IMR-90 (cell line): ENCODE measurements at regions not wholly inside any gene's neighbourhood (a gene's known extent, or its start where the extent isn't known, plus 50 kb on each side); places are given as distances from the start of the nearest gene placed in this dataset.

ENCODE experiments used
- ATAC-seq: fragments of 200-7000 bp; cut with Tn5 transposase; 2 replicates; pipeline ENCODE4 v1.9.1; 2020; ENCODE audit warnings: low read depth, mild to moderate bottlenecking, moderate library complexity
- BruUV-seq: library from RNA; stranded (reverse); fragments of 400-500 nt; replicated peaks from 2 replicates; lab custom pipeline; 2021; lab: Mats Ljungman, UMichigan
- CTCF ChIA-PET: fragments of 300-600 bp; formaldehyde crosslinking; extraction: SDS; loops from one replicate; lab custom pipeline; 2021; ENCODE audit warnings: antibody characterized with exemption; lab: Yijun Ruan, JAX
- POLR2A ChIA-PET: fragments of 300-600 bp; sonication (Branson Sonifier 250); formaldehyde crosslinking; loops from one replicate; lab custom pipeline; 2022; ENCODE audit warnings: antibody characterized with exemption; ENCODE audit not compliant: unreplicated experiment; lab: Charles Lee
- DNase-seq: peaks from one replicate; pipeline ENCODE4 v3.0.0; 2013
- H2AFZ ChIP-seq: replicated peaks from 2 replicates; pipeline ENCODE3; 2013; ENCODE audit warnings: low read length, mild to moderate bottlenecking; ENCODE audit not compliant: poor library complexity
- H2AK5ac ChIP-seq: 2 replicates; pipeline ENCODE4 v1.6.1; 2013; ENCODE audit warnings: low read depth, low read length, inconsistent platforms
- H2AK9ac ChIP-seq: replicated peaks from 2 replicates; pipeline ENCODE3; 2013; ENCODE audit warnings: mild to moderate bottlenecking, low read depth, low read length, moderate library complexity; ENCODE audit not compliant: poor library complexity
- H2BK120ac ChIP-seq: 2 replicates; pipeline ENCODE4 v1.6.1; 2013; ENCODE audit warnings: low read depth, low read length, inconsistent platforms
- H2BK15ac ChIP-seq: 3 replicates; pipeline ENCODE4 v1.6.1; 2013; ENCODE audit warnings: low read depth, low read length, inconsistent platforms
- H2BK20ac ChIP-seq: 2 replicates; pipeline ENCODE4 v1.6.1; 2013; ENCODE audit warnings: low read depth, mild to moderate bottlenecking, inconsistent platforms, low read length, moderate library complexity
- H2BK5ac ChIP-seq: 2 replicates; pipeline ENCODE4 v1.6.1; 2013; ENCODE audit warnings: mild to moderate bottlenecking, low read depth, low read length, inconsistent platforms; ENCODE audit not compliant: poor library complexity, severe bottlenecking
- H3K14ac ChIP-seq: replicated peaks from 2 replicates; pipeline ENCODE4 v1.6.1; 2013; ENCODE audit warnings: low read depth, low read length, inconsistent platforms
- H3K18ac ChIP-seq: 2 replicates; pipeline ENCODE4 v1.6.1; 2013; ENCODE audit warnings: low read depth, low read length, control low read depth
- H3K23ac ChIP-seq: 2 replicates; pipeline ENCODE4 v1.6.1; 2013; ENCODE audit warnings: low read depth, low read length, inconsistent platforms
- H3K27ac ChIP-seq: 2 replicates; pipeline ENCODE4 v1.5.1; 2013; ENCODE audit warnings: mild to moderate bottlenecking, control low read depth, low read length; ENCODE audit not compliant: insufficient read depth
- H3K27me3 ChIP-seq: 2 replicates; pipeline ENCODE4 v1.6.1; 2013; ENCODE audit warnings: low read length; ENCODE audit not compliant: control insufficient read depth, insufficient read depth
- H3K36me3 ChIP-seq: 2 replicates; pipeline ENCODE4 v1.6.1; 2013; ENCODE audit warnings: low read length, mixed read lengths; ENCODE audit not compliant: control insufficient read depth, insufficient read depth
- H3K4ac ChIP-seq: 2 replicates; pipeline ENCODE4 v1.6.1; 2013; ENCODE audit warnings: low read depth, low read length, inconsistent platforms
- H3K4me1 ChIP-seq: 2 replicates; pipeline ENCODE4 v1.6.1; 2013; ENCODE audit warnings: low read length, mixed read lengths; ENCODE audit not compliant: control insufficient read depth, insufficient read depth
- H3K4me2 ChIP-seq: 2 replicates; pipeline ENCODE4 v1.6.1; 2013; ENCODE audit warnings: low read depth, mild to moderate bottlenecking, control low read depth, low read length, moderate library complexity
- H3K4me3 ChIP-seq: 2 replicates; pipeline ENCODE4 v1.5.1; 2013; ENCODE audit warnings: low read depth, mild to moderate bottlenecking, control low read depth, low read length, moderate library complexity; ENCODE audit not compliant: insufficient read depth
- H3K56ac ChIP-seq: 2 replicates; pipeline ENCODE4 v1.6.1; 2013; ENCODE audit warnings: low read length, inconsistent platforms; ENCODE audit not compliant: insufficient read depth; ENCODE audit errors: extremely low read depth
- H3K79me1 ChIP-seq, 2 experiments: 2 replicates each; pipeline ENCODE4 v1.6.1; 2013; ENCODE audit warnings: low read length in 2 of 2, inconsistent platforms in 1 of 2, low read depth in 1 of 2
- H3K9ac ChIP-seq: 2 replicates; pipeline ENCODE4 v1.6.1; 2013; ENCODE audit warnings: low read depth, low read length, control low read depth
- H3K9me1 ChIP-seq: 2 replicates; pipeline ENCODE4 v1.6.1; 2013; ENCODE audit warnings: low read length, inconsistent platforms; ENCODE audit not compliant: insufficient read depth
- H3K9me3 ChIP-seq: 2 replicates; pipeline ENCODE4 v1.6.1; 2013; ENCODE audit warnings: low read length; ENCODE audit not compliant: control insufficient read depth, insufficient read depth
- H4K20me1 ChIP-seq: 2 replicates; pipeline ENCODE4 v1.6.1; 2013; ENCODE audit warnings: low read length, inconsistent platforms; ENCODE audit not compliant: insufficient read depth
- H4K5ac ChIP-seq: 2 replicates; pipeline ENCODE4 v1.6.1; 2013; ENCODE audit warnings: mild to moderate bottlenecking, low read depth, low read length, control low read depth
- H4K8ac ChIP-seq, 2 experiments: 2 replicates each; pipeline ENCODE4 v1.6.1; 2013; ENCODE audit warnings: low read depth in 2 of 2, low read length in 2 of 2, control low read depth in 1 of 2, inconsistent platforms in 1 of 2
- H4K91ac ChIP-seq: 2 replicates; pipeline ENCODE4 v1.6.1; 2013; ENCODE audit warnings: low read depth, low read length, inconsistent platforms; ENCODE audit not compliant: insufficient read depth
- BHLHE40 ChIP-seq: fragments of 150-350 bp; IDR thresholded peaks from 2 replicates; pipeline ENCODE4 v1.6.1; 2016; ENCODE audit warnings: mild to moderate bottlenecking, low read depth, low read length
- CEBPB ChIP-seq: IDR thresholded peaks from 2 replicates; pipeline ENCODE4 v1.6.1; 2012; ENCODE audit warnings: low read depth, low read length, improper control_type of control experiment
- CHD1 ChIP-seq: IDR thresholded peaks from 2 replicates; pipeline ENCODE4 v1.6.1; 2012; ENCODE audit warnings: low read depth, low read length, improper control_type of control experiment
- FOS ChIP-seq: fragments of 150-350 bp; IDR thresholded peaks from 2 replicates; pipeline ENCODE4 v1.6.1; 2016; ENCODE audit warnings: low read depth, low read length
- MAFK ChIP-seq: IDR thresholded peaks from 2 replicates; pipeline ENCODE4 v1.6.1; 2012; ENCODE audit warnings: low read depth, low read length, improper control_type of control experiment
- MAZ ChIP-seq: IDR thresholded peaks from 2 replicates; pipeline ENCODE4 v1.6.1; 2012; ENCODE audit warnings: low read depth, mild to moderate bottlenecking, low read length, improper control_type of control experiment, moderate library complexity, borderline replicate concordance
- MXI1 ChIP-seq: IDR thresholded peaks from 2 replicates; pipeline ENCODE4 v1.6.1; 2012; ENCODE audit warnings: low read depth, mild to moderate bottlenecking, low read length, moderate library complexity, borderline replicate concordance
- NFE2L2 ChIP-seq: fragments of 150-350 bp; IDR thresholded peaks from 2 replicates; pipeline ENCODE4 v1.6.1; 2016; ENCODE audit warnings: low read depth, mild to moderate bottlenecking, low read length
- POLR2A ChIP-seq: IDR thresholded peaks from 2 replicates; pipeline ENCODE4 v1.6.1; 2012; ENCODE audit warnings: mild to moderate bottlenecking, low read depth, low read length
- RAD21 ChIP-seq: IDR thresholded peaks from 2 replicates; pipeline ENCODE4 v1.6.1; 2012; ENCODE audit warnings: low read length, improper control_type of control experiment
- RCOR1 ChIP-seq: IDR thresholded peaks from 2 replicates; pipeline ENCODE4 v1.6.1; 2012; ENCODE audit warnings: mild to moderate bottlenecking, low read length, improper control_type of control experiment; ENCODE audit not compliant: insufficient replicate concordance
- RFX5 ChIP-seq: IDR thresholded peaks from 2 replicates; pipeline ENCODE4 v1.8.0; 2012; ENCODE audit warnings: low read depth, mild to moderate bottlenecking, low read length, moderate library complexity
- SMC3 ChIP-seq: fragments of 150-350 bp; IDR thresholded peaks from 2 replicates; pipeline ENCODE4 v1.6.1; 2016; ENCODE audit warnings: low read depth, mild to moderate bottlenecking, antibody characterized with exemption, low read length, moderate library complexity
- WGBS, 2 experiments: methylation state at CpG; one replicate each; pipeline versions ENCODE4 v1.1.5 to v1.1.7; 2013; ENCODE audit warnings: missing lambda C conversion rate in 2 of 2; ENCODE audit not compliant: insufficient read length in 1 of 2; ENCODE audit errors: extremely low coverage in 2 of 2; 5-methylcytosine and 5-hydroxymethylcytosine counted together
- dilution Hi-C: fragments of 300-500 bp; cut with HindIII; formaldehyde crosslinking; loops from one replicate; pipeline ENCODE4 v1.14.3; 2018; ENCODE audit warnings: low sequenced_read_pairs; ENCODE audit not compliant: unreplicated experiment
- in situ Hi-C: fragments of 300-500 bp; cut with MboI; formaldehyde crosslinking; loops from 3 replicates; pipeline ENCODE4 v1.14.3; 2019; ENCODE audit warnings: low sequenced_read_pairs, inconsistent platforms, mixed read lengths
- intact Hi-C: fragments of 100-400 bp; cut with micrococcal nuclease; formaldehyde crosslinking; loops from 2 replicates; pipeline ENCODE4 v1.10.0; 2022
- TF ChIP-seq, protein P1 (sequence below): fragments of 150-350 bp; IDR thresholded peaks from 2 replicates; pipeline ENCODE4 v1.6.1; 2016; ENCODE audit warnings: low read depth, mild to moderate bottlenecking, low read length, moderate library complexity, borderline replicate concordance
- TF ChIP-seq, protein P2 (sequence below): fragments of 150-350 bp; IDR thresholded peaks from 2 replicates; pipeline ENCODE4 v1.6.1; 2017; ENCODE audit warnings: mild to moderate bottlenecking, antibody characterized with exemption, low read length, low read depth
- TF ChIP-seq, protein P3 (sequence below): conservative IDR thresholded peaks from 2 replicates; pipeline ENCODE4 v1.5.1; 2012; ENCODE audit warnings: mild to moderate bottlenecking, low read depth, low read length, improper control_type of control experiment

DNA sequence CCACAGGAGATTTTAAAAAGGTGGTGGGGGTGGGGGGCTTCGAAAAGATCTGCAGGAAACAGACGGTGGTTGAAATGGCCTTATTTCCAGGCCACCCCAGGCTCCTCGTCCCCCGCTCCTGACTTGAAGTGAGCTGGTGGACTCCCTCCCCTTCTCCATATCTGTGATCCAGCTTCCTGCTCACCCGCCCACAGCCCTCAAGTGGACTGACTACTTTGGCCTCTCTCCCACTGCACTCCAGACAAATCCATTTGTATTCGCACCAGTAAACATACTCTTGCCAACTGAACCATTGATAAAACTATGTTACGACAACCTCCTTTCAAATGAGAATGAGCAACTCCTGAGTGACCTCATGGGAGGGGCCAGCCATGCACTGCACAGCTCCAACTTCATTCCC lies 259.5 kb downstream of the COL4A1 start:
- Histone ChIP-seq H3K27me3 (no peaks in the 10 kb centered on the region), H4K5ac (no peak overlapping the region), H4K20me1 (no peaks in the 10 kb centered on the region), H2BK120ac (peak overlapping the region; percentile 51), H3K79me1 (peaks cover 0 to 4% of the 10 kb centered on the region in 2 experiments; a peak in 1 of 4 replicates), H3K14ac (no peak overlapping the region), H2BK15ac (no peak overlapping the region), H3K36me3 (no peaks in the 10 kb centered on the region), H2AFZ (peak overlapping the region; percentile 72), H2AK5ac (no peak overlapping the region), H2BK20ac (peak overlapping the region; percentile 59), H4K8ac (no peak overlapping the region), H2BK5ac (no peak overlapping the region), H3K4ac (peak overlapping the region; percentile 56; the same call in 1 of the 2 replicates), H3K9me3 (no peaks in the 10 kb centered on the region), H4K91ac (peak overlapping the region; percentile 21; the same call in 1 of the 2 replicates), H3K9me1 (peaks cover 14% of the 10 kb centered on the region), H3K4me3 (no peak overlapping the region), H3K56ac (peak overlapping the region; percentile 16; the same call in 1 of the 2 replicates), H3K23ac (no peak overlapping the region), H3K4me2 (peak overlapping the region; percentile 16; the same call in 1 of the 2 replicates), H2AK9ac (peak overlapping the region; percentile 82), H3K4me1 (peaks cover 14% of the 10 kb centered on the region), H3K9ac (no peak overlapping the region), H3K18ac (no peak overlapping the region), H3K27ac (no peak overlapping the region; the same call in 1 of the 2 replicates)
- DNase-seq = peak; percentile 91
- in situ Hi-C loops (no loop called here), dilution Hi-C loops (no loop called here), intact Hi-C loops (no loop called here)
- ChIA-PET POLR2A (no interaction called here), CTCF (interaction anchor here (1.3 kb wide), 1 partner anchor 53 kb away, joined by 3 read pairs; no protein-coding TSS in a partner anchor)
- TF ChIP-seq SMC3 (no peak), RCOR1 (no peak), MAZ (no peak; the same call in 1 of the 2 replicates), FOS (no peak), CEBPB (no peak), RFX5 (no peak), POLR2A (no peak), NFE2L2 (no peak), MXI1 (no peak), MAFK (no peak), CHD1 (no peak), RAD21 (no peak), BHLHE40 (no peak)
- TF ChIP-seq, protein P1, sequence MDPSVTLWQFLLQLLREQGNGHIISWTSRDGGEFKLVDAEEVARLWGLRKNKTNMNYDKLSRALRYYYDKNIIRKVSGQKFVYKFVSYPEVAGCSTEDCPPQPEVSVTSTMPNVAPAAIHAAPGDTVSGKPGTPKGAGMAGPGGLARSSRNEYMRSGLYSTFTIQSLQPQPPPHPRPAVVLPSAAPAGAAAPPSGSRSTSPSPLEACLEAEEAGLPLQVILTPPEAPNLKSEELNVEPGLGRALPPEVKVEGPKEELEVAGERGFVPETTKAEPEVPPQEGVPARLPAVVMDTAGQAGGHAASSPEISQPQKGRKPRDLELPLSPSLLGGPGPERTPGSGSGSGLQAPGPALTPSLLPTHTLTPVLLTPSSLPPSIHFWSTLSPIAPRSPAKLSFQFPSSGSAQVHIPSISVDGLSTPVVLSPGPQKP = no peak
- TF ChIP-seq, protein P2, sequence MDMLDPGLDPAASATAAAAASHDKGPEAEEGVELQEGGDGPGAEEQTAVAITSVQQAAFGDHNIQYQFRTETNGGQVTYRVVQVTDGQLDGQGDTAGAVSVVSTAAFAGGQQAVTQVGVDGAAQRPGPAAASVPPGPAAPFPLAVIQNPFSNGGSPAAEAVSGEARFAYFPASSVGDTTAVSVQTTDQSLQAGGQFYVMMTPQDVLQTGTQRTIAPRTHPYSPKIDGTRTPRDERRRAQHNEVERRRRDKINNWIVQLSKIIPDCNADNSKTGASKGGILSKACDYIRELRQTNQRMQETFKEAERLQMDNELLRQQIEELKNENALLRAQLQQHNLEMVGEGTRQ = no peak
- TF ChIP-seq, protein P3, sequence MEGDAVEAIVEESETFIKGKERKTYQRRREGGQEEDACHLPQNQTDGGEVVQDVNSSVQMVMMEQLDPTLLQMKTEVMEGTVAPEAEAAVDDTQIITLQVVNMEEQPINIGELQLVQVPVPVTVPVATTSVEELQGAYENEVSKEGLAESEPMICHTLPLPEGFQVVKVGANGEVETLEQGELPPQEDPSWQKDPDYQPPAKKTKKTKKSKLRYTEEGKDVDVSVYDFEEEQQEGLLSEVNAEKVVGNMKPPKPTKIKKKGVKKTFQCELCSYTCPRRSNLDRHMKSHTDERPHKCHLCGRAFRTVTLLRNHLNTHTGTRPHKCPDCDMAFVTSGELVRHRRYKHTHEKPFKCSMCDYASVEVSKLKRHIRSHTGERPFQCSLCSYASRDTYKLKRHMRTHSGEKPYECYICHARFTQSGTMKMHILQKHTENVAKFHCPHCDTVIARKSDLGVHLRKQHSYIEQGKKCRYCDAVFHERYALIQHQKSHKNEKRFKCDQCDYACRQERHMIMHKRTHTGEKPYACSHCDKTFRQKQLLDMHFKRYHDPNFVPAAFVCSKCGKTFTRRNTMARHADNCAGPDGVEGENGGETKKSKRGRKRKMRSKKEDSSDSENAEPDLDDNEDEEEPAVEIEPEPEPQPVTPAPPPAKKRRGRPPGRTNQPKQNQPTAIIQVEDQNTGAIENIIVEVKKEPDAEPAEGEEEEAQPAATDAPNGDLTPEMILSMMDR = no peak
- 8% methylated on average over 3 of the region's 7 CpGs; no CpG with 5 or more reads in 1 of the 2 experiments for WGBS, 2 experiments
- BruUV-seq = no TSS peak
- ATAC-seq = peak; percentile 91
